H1 (cell line): ENCODE measurements at regions not wholly inside any gene's neighbourhood (a gene's known extent, or its start where the extent isn't known, plus 50 kb on each side); places are given as distances from the start of the nearest gene placed in this dataset.

ENCODE experiments used
- CTCF ChIA-PET: fragments of 300-600 bp; sonication (Branson Sonifier 250); formaldehyde crosslinking; loops from one replicate; lab custom pipeline; 2021; ENCODE audit not compliant: partially characterized antibody; lab: Charles Lee
- POLR2A ChIA-PET: fragments of 300-600 bp; sonication (Branson Sonifier 250); formaldehyde crosslinking; loops from one replicate; lab custom pipeline; 2021; ENCODE audit warnings: inconsistent platforms; ENCODE audit not compliant: partially characterized antibody; lab: Charles Lee
- DNase-seq, 2 experiments: peaks; one replicate each; pipeline versions ENCODE4 v3.0.0 to v3.0.0-alpha.2; 2010 to 2022; ENCODE audit warnings: low spot score in 2 of 2, low read depth in 1 of 2, mixed read lengths in 1 of 2
- FAIRE-seq: peaks from 2 replicates; lab custom pipeline; 2011; peaks lifted over from hg19 to GRCh38; lab: Jason Lieb, UNC
- H2AFZ ChIP-seq: 2 replicates; pipeline ENCODE4 v1.8.1; 2012; ENCODE audit warnings: low read length, inconsistent platforms
- H2AK5ac ChIP-seq: 2 replicates; pipeline ENCODE4 v1.6.1; 2013; ENCODE audit warnings: low read depth, low read length
- H2BK120ac ChIP-seq: replicated peaks from 2 replicates; pipeline ENCODE3; 2013; ENCODE audit warnings: low read depth, low read length, inconsistent platforms
- H2BK12ac ChIP-seq: 2 replicates; pipeline ENCODE4 v1.6.1; 2013; ENCODE audit warnings: low read depth, low read length
- H2BK15ac ChIP-seq: 2 replicates; pipeline ENCODE4 v1.6.1; 2013; ENCODE audit warnings: low read length
- H2BK20ac ChIP-seq: 2 replicates; pipeline ENCODE4 v1.6.1; 2013; ENCODE audit warnings: low read length
- H2BK5ac ChIP-seq: 2 replicates; pipeline ENCODE4 v1.6.1; 2013; ENCODE audit warnings: low read depth, low read length
- H3K14ac ChIP-seq: 2 replicates; pipeline ENCODE4 v1.6.1; 2013; ENCODE audit warnings: inconsistent platforms; ENCODE audit not compliant: insufficient read length
- H3K18ac ChIP-seq: 2 replicates; pipeline ENCODE4 v1.6.1; 2013; ENCODE audit warnings: low read length; ENCODE audit errors: extremely low read depth
- H3K23ac ChIP-seq: 2 replicates; pipeline ENCODE4 v1.6.1; 2013; ENCODE audit warnings: inconsistent platforms; ENCODE audit not compliant: insufficient read length
- H3K23me2 ChIP-seq: 2 replicates; pipeline ENCODE4 v1.6.1; 2013; ENCODE audit warnings: low read depth, low read length
- H3K27ac ChIP-seq: 2 replicates; pipeline ENCODE4 v1.6.1; 2011; ENCODE audit warnings: low read depth, low read length, inconsistent platforms
- H3K27me3 ChIP-seq, 4 experiments: replicated peaks in 1 of 4; 1 replicate in 1 of 4; 2 replicates in 3 of 4; pipeline versions ENCODE4 v1.6.1 to v1.8.1; 2011 to 2013; ENCODE audit warnings: low read length in 3 of 4, mild to moderate bottlenecking in 3 of 4, inconsistent platforms in 2 of 4, mixed read lengths in 2 of 4, moderate library complexity in 1 of 4; ENCODE audit not compliant: control insufficient read depth in 3 of 4, insufficient read depth in 3 of 4; ENCODE audit errors: extremely low read depth in 1 of 4
- H3K36me3 ChIP-seq, 4 experiments: 2 replicates each; pipeline versions ENCODE4 v1.6.1 to v1.8.1; 2011 to 2013; ENCODE audit warnings: mild to moderate bottlenecking in 4 of 4, low read length in 3 of 4, moderate library complexity in 2 of 4, control low read depth in 1 of 4, inconsistent platforms in 1 of 4; ENCODE audit not compliant: insufficient read depth in 4 of 4, control insufficient read depth in 2 of 4
- H3K4ac ChIP-seq: replicated peaks from 2 replicates; pipeline ENCODE3; 2013; ENCODE audit warnings: low read length, low read depth, mixed read lengths, inconsistent platforms; ENCODE audit not compliant: insufficient read length
- H3K4me1 ChIP-seq, 4 experiments: replicated peaks in 1 of 4; 1 replicate in 1 of 4; 2 replicates in 3 of 4; pipeline versions ENCODE4 v1.6.1 to v1.8.1; 2011 to 2013; ENCODE audit warnings: low read length in 3 of 4, inconsistent platforms in 2 of 4, mixed read lengths in 1 of 4; ENCODE audit not compliant: insufficient read depth in 4 of 4, control insufficient read depth in 3 of 4
- H3K4me2 ChIP-seq, 2 experiments: 2 replicates each; pipeline versions ENCODE4 v1.6.1 to v1.8.1; 2011 to 2013; ENCODE audit warnings: low read depth in 2 of 2, low read length in 2 of 2, control low read depth in 1 of 2, inconsistent platforms in 1 of 2, mild to moderate bottlenecking in 1 of 2; ENCODE audit not compliant: insufficient read depth in 1 of 2
- H3K4me3 ChIP-seq, 4 experiments: fragments of 200-600, 300-600 bp in 1 of 4; sonication (generic), shearing (Covaris generic), sonication (Bioruptor Twin) in 1 of 4; 2 replicates each; pipeline versions ENCODE4 v1.5.1 to v1.8.1; 2011 to 2016; ENCODE audit warnings: low read length in 4 of 4, low read depth in 3 of 4, control low read depth in 2 of 4, inconsistent platforms in 2 of 4, mild to moderate bottlenecking in 2 of 4, mixed read lengths in 1 of 4, moderate library complexity in 1 of 4; ENCODE audit not compliant: insufficient read depth in 2 of 4; ENCODE audit errors: extremely low read depth in 1 of 4
- H3K56ac ChIP-seq: replicated peaks from 2 replicates; pipeline ENCODE3; 2013; ENCODE audit warnings: low read depth, mild to moderate bottlenecking, mixed read lengths, low read length, inconsistent platforms; ENCODE audit not compliant: insufficient read length
- H3K79me1 ChIP-seq: 2 replicates; pipeline ENCODE4 v1.6.1; 2013; ENCODE audit warnings: low read depth, low read length, control low read depth
- H3K79me2 ChIP-seq, 2 experiments: 2 replicates each; pipeline versions ENCODE4 v1.6.1 to v1.8.1; 2012 to 2013; ENCODE audit warnings: low read length in 2 of 2, mild to moderate bottlenecking in 2 of 2, inconsistent platforms in 1 of 2; ENCODE audit not compliant: insufficient read depth in 2 of 2, control insufficient read depth in 1 of 2
- H3K9ac ChIP-seq, 4 experiments: replicated peaks in 1 of 4; 1 replicate in 1 of 4; 2 replicates in 3 of 4; pipeline versions ENCODE4 v1.6.1 to v1.8.1; 2011 to 2013; ENCODE audit warnings: low read depth in 3 of 4, low read length in 3 of 4, control low read depth in 2 of 4, mild to moderate bottlenecking in 2 of 4, moderate library complexity in 2 of 4, inconsistent platforms in 1 of 4; ENCODE audit errors: extremely low read depth in 1 of 4
- H3K9me3 ChIP-seq, 2 experiments: 2 replicates each; pipeline versions ENCODE4 v1.6.1 to v1.8.1; 2012 to 2013; ENCODE audit warnings: mild to moderate bottlenecking in 2 of 2, moderate library complexity in 2 of 2, control low read depth in 1 of 2, inconsistent platforms in 1 of 2, low read depth in 1 of 2, low read length in 1 of 2, mixed read lengths in 1 of 2; ENCODE audit not compliant: insufficient read depth in 2 of 2
- H4K20me1 ChIP-seq, 2 experiments: replicated peaks in 1 of 2; 2 replicates each; pipeline versions ENCODE3 to v1.8.1; 2011 to 2013; ENCODE audit warnings: inconsistent platforms in 2 of 2, low read length in 2 of 2, mild to moderate bottlenecking in 1 of 2; ENCODE audit not compliant: insufficient read depth in 2 of 2, control insufficient read depth in 1 of 2
- H4K5ac ChIP-seq: 2 replicates; pipeline ENCODE4 v1.6.1; 2013; ENCODE audit warnings: low read length, low read depth, mixed read lengths, inconsistent platforms; ENCODE audit not compliant: insufficient read length
- H4K8ac ChIP-seq: 2 replicates; pipeline ENCODE4 v1.8.0; 2013; ENCODE audit warnings: mild to moderate bottlenecking, moderate library complexity, low read length, inconsistent platforms; ENCODE audit not compliant: insufficient read depth; ENCODE audit errors: extremely low read depth
- H4K91ac ChIP-seq: replicated peaks from 2 replicates; pipeline ENCODE3; 2013; ENCODE audit warnings: low read length, mixed read lengths, inconsistent platforms; ENCODE audit not compliant: insufficient read length
- BACH1 ChIP-seq: IDR thresholded peaks from 2 replicates; pipeline ENCODE4 v1.6.1; 2012; ENCODE audit warnings: low read length, improper control_type of control experiment
- CEBPB ChIP-seq: IDR thresholded peaks from 2 replicates; pipeline ENCODE4 v1.6.1; 2012; ENCODE audit warnings: low read depth, low read length
- EP300 ChIP-seq, 2 experiments: IDR thresholded peaks; 1 replicate in 1 of 2; 2 replicates in 1 of 2; pipeline ENCODE4 v1.6.1; 2011 to 2012; ENCODE audit warnings: low read depth in 2 of 2, low read length in 2 of 2, mild to moderate bottlenecking in 2 of 2, borderline replicate concordance in 1 of 2, inconsistent platforms in 1 of 2, moderate library complexity in 1 of 2
- JUN ChIP-seq: IDR thresholded peaks from 2 replicates; pipeline ENCODE4 v1.6.1; 2011; ENCODE audit warnings: low read depth, mild to moderate bottlenecking, improper control_type of control experiment, low read length
- JUND ChIP-seq: IDR thresholded peaks from 2 replicates; pipeline ENCODE4 v1.6.1; 2011; ENCODE audit warnings: mild to moderate bottlenecking, improper control_type of control experiment, low read length
- POLR2A ChIP-seq, 2 experiments: IDR thresholded peaks; 1 replicate in 1 of 2; 2 replicates in 1 of 2; pipeline ENCODE4 v1.6.1; 2011; ENCODE audit warnings: low read depth in 2 of 2, low read length in 2 of 2, mild to moderate bottlenecking in 2 of 2; ENCODE audit errors: control extremely low read depth in 1 of 2
- POLR2AphosphoS5 ChIP-seq: IDR thresholded peaks from 2 replicates; pipeline ENCODE4 v1.6.1; 2011; ENCODE audit warnings: low read depth, low read length
- RNF2 ChIP-seq: fragments of 200-900, 300-1000 bp; sonication (generic); IDR thresholded peaks from 2 replicates; pipeline ENCODE4 v1.7.1; 2016; ENCODE audit warnings: borderline replicate concordance, low read depth, mild to moderate bottlenecking, antibody characterized with exemption, low read length; ENCODE audit not compliant: poor library complexity, severe bottlenecking; ENCODE audit errors: missing control alignments
- WGBS, 2 experiments: shearing (Covaris generic) in 1 of 2; methylation state at CpG; one replicate each; pipeline versions ENCODE4 v1.1.6 to v1.1.7; 2013 to 2015; ENCODE audit warnings: low lambda C conversion rate in 2 of 2, mixed read lengths in 2 of 2, inconsistent platforms in 1 of 2, low coverage in 1 of 2, missing lambda C conversion rate in 1 of 2; ENCODE audit not compliant: insufficient replicate concordance in 2 of 2, insufficient coverage in 1 of 2, insufficient read length in 1 of 2; ENCODE audit errors: extremely low coverage in 1 of 2, missing lambda C conversion rate in 1 of 2; 5-methylcytosine and 5-hydroxymethylcytosine counted together
- TF ChIP-seq, protein P1 (sequence below): IDR thresholded peaks from 2 replicates; pipeline ENCODE4 v1.6.1; 2012; ENCODE audit warnings: low read length, inconsistent platforms
- TF ChIP-seq, protein P2 (sequence below): IDR thresholded peaks from 2 replicates; pipeline ENCODE4 v1.6.1; 2012; ENCODE audit warnings: inconsistent platforms

DNA sequence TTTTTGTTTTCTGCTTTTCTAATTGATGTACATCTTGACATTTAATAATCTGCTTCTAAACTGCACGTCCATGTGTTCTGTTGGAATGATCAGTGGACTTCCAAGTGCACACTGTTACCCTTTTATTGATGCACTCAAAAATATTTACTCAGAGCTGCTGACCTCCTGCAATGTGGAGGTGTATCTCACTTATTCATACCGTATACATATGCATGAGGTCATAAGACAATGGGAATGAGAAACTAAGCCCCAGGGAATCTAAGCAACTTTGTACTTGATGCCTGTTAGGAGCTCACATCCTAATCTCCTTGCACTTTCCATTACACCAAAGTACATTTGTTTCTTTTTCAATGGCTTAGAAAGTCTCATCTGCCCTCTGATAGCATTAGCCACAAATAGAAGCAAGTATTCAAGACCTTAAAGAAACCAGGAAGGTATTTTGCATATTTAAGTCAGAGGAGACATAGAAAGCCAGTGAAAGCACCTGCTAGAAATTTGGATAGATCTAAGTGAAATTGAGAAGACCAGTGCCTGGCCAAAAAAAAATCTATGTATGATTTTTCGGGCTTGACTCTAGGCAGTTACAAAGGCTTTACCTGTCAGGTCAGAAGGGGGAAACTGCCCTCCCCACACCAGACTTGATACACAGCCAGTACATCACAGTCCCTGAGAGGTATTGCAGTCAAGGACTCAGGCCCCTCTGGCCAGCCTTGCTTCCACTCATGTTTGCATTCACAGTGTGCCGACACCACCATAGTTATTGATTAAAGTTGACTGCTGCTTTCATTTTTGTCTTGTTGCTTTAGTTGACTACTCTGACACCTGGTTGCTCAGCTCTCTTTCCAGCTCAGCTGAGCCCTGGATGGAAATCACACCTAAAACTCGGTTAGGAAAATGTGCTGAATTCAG is 391.7 kb upstream of the CYRIA start:
- Histone ChIP-seq H2AK5ac (no peak overlapping the region), H2BK120ac (no peak overlapping the region), H3K4me3 (no peak overlapping the region), H3K27ac (no peak overlapping the region), H2BK5ac (no peak overlapping the region), H3K36me3 (no peaks in the 10 kb centered on the region), H3K4ac (no peak overlapping the region), H3K18ac (no peak overlapping the region), H3K23ac (no peak overlapping the region), H4K5ac (no peak overlapping the region), H3K4me2 (no peak overlapping the region; a peak in 1 of 4 replicates), H2AFZ (no peak overlapping the region), H2BK12ac (no peak overlapping the region), H2BK15ac (no peak overlapping the region), H2BK20ac (no peak overlapping the region), H4K20me1 (no peaks in the 10 kb centered on the region), H3K79me2 (no peaks in the 10 kb centered on the region), H3K4me1 (peaks cover 4 to 16% (median 10%) of the 10 kb centered on the region in 4 experiments; a peak in 4 of 7 replicates), H4K8ac (no peak overlapping the region), H3K9ac (no peak overlapping the region), H3K23me2 (no peaks in the 10 kb centered on the region), H3K9me3 (no peaks in the 10 kb centered on the region), H3K79me1 (no peaks in the 10 kb centered on the region), H3K56ac (no peak overlapping the region), H3K27me3 (no peaks in the 10 kb centered on the region), H4K91ac (no peak overlapping the region), H3K14ac (no peak overlapping the region)
- POLR2A ChIA-PET, result no interaction called here
- CTCF ChIA-PET, result interaction anchor here (1.3 kb wide), 1 partner anchor 282 kb away, joined by 3 read pairs; no protein-coding TSS in a partner anchor
- DNase-seq (no peak), FAIRE-seq (no peak)
- WGBS, 2 experiments, result 76% methylated on average over 5 of the region's 5 CpGs; no CpG with 5 or more reads in 1 of the 2 experiments
- TF ChIP-seq, protein P1, sequence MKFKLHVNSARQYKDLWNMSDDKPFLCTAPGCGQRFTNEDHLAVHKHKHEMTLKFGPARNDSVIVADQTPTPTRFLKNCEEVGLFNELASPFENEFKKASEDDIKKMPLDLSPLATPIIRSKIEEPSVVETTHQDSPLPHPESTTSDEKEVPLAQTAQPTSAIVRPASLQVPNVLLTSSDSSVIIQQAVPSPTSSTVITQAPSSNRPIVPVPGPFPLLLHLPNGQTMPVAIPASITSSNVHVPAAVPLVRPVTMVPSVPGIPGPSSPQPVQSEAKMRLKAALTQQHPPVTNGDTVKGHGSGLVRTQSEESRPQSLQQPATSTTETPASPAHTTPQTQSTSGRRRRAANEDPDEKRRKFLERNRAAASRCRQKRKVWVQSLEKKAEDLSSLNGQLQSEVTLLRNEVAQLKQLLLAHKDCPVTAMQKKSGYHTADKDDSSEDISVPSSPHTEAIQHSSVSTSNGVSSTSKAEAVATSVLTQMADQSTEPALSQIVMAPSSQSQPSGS, result no peak
- TF ChIP-seq POLR2A (IDR thresholded peaks at IDR 0.05; ENCODE audit: control extremely low read depth in 1 of 2, low read depth in 2 of 2, low read length in 2 of 2) (no peak), RNF2 (no peak), POLR2AphosphoS5 (no peak), JUND (no peak), EP300 (IDR thresholded peaks at IDR 0.05; ENCODE audit: borderline replicate concordance in 1 of 2, low read depth in 2 of 2, low read length in 2 of 2) (no peak), BACH1 (no peak), JUN (no peak), CEBPB (no peak)
- TF ChIP-seq, protein P2, sequence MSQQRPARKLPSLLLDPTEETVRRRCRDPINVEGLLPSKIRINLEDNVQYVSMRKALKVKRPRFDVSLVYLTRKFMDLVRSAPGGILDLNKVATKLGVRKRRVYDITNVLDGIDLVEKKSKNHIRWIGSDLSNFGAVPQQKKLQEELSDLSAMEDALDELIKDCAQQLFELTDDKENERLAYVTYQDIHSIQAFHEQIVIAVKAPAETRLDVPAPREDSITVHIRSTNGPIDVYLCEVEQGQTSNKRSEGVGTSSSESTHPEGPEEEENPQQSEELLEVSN, result no peak
